Smooth muscle cell (in vitro differentiated cells): ENCODE measurements at regions not wholly inside any gene's neighbourhood (a gene's known extent, or its start where the extent isn't known, plus 50 kb on each side); places are given as distances from the start of the nearest gene placed in this dataset.
"Not testable (repeated sequence)": the region's sequence is repeated elsewhere in the genome, so short reads cannot be mapped to it uniquely, and the experiment has no call there.

Experiments used
- DNase-seq: peaks from one replicate; lab custom pipeline; 2025; ENCODE audit not compliant: unreplicated experiment; lab: John Stamatoyannopoulos, UW
- H2AFZ ChIP-seq: fragments of 200-600 bp; sonication (generic); 2 replicates; pipeline ENCODE4 v1.6.0; 2016; ENCODE audit warnings: antibody characterized with exemption, low read depth, mild to moderate bottlenecking
- H3F3A ChIP-seq: fragments of 200-600 bp; sonication (generic); 2 replicates; pipeline ENCODE4 v1.6.0; 2017; ENCODE audit warnings: antibody characterized with exemption, low read depth
- H3K27ac ChIP-seq: fragments of 200-600 bp; sonication (generic); 2 replicates; pipeline ENCODE4 v1.5.1; 2016; ENCODE audit warnings: low read depth, mild to moderate bottlenecking
- H3K27me3 ChIP-seq: fragments of 200-600 bp; sonication (generic); 2 replicates; pipeline ENCODE4 v1.6.1; 2016; ENCODE audit warnings: low read depth, mild to moderate bottlenecking
- H3K36me3 ChIP-seq: fragments of 200-600 bp; sonication (generic); 2 replicates; pipeline ENCODE4 v1.5.1; 2016; ENCODE audit warnings: low read depth
- H3K4me1 ChIP-seq: fragments of 200-600 bp; sonication (generic); 2 replicates; pipeline ENCODE4 v1.5.1; 2016; ENCODE audit warnings: low read depth
- H3K4me2 ChIP-seq: fragments of 200-600 bp; sonication (generic); 2 replicates; pipeline ENCODE4 v1.6.0; 2016; ENCODE audit warnings: mild to moderate bottlenecking
- H3K4me3 ChIP-seq: fragments of 200-600 bp; sonication (generic); 2 replicates; pipeline ENCODE4 v1.5.1; 2016; ENCODE audit warnings: mild to moderate bottlenecking
- H3K79me2 ChIP-seq: fragments of 200-600 bp; sonication (generic); 2 replicates; pipeline ENCODE4 v1.6.0; 2016; ENCODE audit warnings: low read depth, mild to moderate bottlenecking
- H3K9ac ChIP-seq: fragments of 200-600 bp; sonication (generic); 2 replicates; pipeline ENCODE4 v1.6.0; 2016; ENCODE audit warnings: low read depth
- H3K9me3 ChIP-seq: fragments of 200-600 bp; sonication (generic); replicated peaks from 2 replicates; pipeline ENCODE4 v1.5.1; 2016; ENCODE audit warnings: low read depth
- H4K20me1 ChIP-seq: fragments of 200-600 bp; sonication (generic); 2 replicates; pipeline ENCODE4 v1.6.0; 2016; ENCODE audit warnings: low read depth
- WGBS: methylation state at CpG from one replicate; pipeline ENCODE4 v1.1.7; 2016; ENCODE audit warnings: low lambda C conversion rate; 5-methylcytosine and 5-hydroxymethylcytosine counted together
- TF ChIP-seq, protein P1 (sequence below): fragments of 200-600 bp; sonication (generic); IDR thresholded peaks from 2 replicates; pipeline ENCODE4 v1.5.1; 2017; ENCODE audit warnings: borderline replicate concordance, mild to moderate bottlenecking, antibody characterized with exemption; ENCODE audit not compliant: insufficient read depth, poor library complexity, severe bottlenecking

GRCh38 chr2:182650704-182651103 is 65.4 kb upstream of the DNAJC10 start:
- H3K4me3 ChIP-seq = no peak overlapping the region
- no peak overlapping the region for H3K27ac ChIP-seq
- H4K20me1 ChIP-seq = no peaks in the 10 kb centered on the region
- no peaks in the 10 kb centered on the region for H3K79me2 ChIP-seq
- TF ChIP-seq, protein P1, sequence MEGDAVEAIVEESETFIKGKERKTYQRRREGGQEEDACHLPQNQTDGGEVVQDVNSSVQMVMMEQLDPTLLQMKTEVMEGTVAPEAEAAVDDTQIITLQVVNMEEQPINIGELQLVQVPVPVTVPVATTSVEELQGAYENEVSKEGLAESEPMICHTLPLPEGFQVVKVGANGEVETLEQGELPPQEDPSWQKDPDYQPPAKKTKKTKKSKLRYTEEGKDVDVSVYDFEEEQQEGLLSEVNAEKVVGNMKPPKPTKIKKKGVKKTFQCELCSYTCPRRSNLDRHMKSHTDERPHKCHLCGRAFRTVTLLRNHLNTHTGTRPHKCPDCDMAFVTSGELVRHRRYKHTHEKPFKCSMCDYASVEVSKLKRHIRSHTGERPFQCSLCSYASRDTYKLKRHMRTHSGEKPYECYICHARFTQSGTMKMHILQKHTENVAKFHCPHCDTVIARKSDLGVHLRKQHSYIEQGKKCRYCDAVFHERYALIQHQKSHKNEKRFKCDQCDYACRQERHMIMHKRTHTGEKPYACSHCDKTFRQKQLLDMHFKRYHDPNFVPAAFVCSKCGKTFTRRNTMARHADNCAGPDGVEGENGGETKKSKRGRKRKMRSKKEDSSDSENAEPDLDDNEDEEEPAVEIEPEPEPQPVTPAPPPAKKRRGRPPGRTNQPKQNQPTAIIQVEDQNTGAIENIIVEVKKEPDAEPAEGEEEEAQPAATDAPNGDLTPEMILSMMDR = peak; percentile 59
- H2AFZ ChIP-seq = no peak overlapping the region
- H3K27me3 ChIP-seq = no peaks in the 10 kb centered on the region
- no peaks in the 10 kb centered on the region for H3K36me3 ChIP-seq
- no peak for DNase-seq
- no peaks in the 10 kb centered on the region for H3K9me3 ChIP-seq
- no peak overlapping the region for H3K9ac ChIP-seq
- no peaks in the 10 kb centered on the region for H3K4me1 ChIP-seq
- no peaks in the 10 kb centered on the region for H3F3A ChIP-seq
- 83% methylated on average over 4 of the region's 4 CpGs for WGBS
- H3K4me2 ChIP-seq = no peak overlapping the region

DNA sequence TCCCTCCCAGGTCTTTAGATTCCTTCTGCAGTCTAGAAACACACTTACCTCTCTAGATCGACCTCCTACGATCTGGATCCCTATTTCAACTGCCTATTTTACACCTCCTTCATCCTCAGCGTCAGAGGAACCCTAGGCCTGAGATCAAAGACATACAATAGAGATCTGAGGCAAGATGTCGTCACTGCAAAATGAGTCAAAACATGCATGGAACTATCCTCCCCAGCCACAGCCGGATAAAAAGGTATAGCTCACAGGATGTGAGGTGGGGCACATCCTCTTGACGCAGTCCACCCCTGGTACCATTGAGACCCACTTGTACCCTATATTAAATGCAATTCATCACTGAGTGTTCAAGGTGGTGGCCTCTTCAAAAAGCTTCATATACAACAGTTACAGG is 63.7 kb upstream of the DNAJC10 start:
- Histone ChIP-seq H3K27me3 (no peaks in the 10 kb centered on the region), H3K4me3 (no peak overlapping the region), H3K4me2 (no peak overlapping the region), H3K79me2 (no peaks in the 10 kb centered on the region), H2AFZ (no peak overlapping the region), H3F3A (no peaks in the 10 kb centered on the region), H3K36me3 (no peaks in the 10 kb centered on the region), H3K9ac (no peak overlapping the region), H3K4me1 (no peaks in the 10 kb centered on the region), H3K9me3 (no peaks in the 10 kb centered on the region), H3K27ac (no peak overlapping the region), H4K20me1 (no peaks in the 10 kb centered on the region)
- DNase-seq = no peak
- TF ChIP-seq, protein P1 = no peak
- 82% methylated on average over 6 of the region's 6 CpGs for WGBS

GRCh38 chr2:182655750-182656149 is 60.3 kb upstream of the DNAJC10 start:
- TF ChIP-seq, protein P1 = no peak
- DNase-seq = no peak
- no peak overlapping the region for H2AFZ ChIP-seq
- no peaks in the 10 kb centered on the region for H3F3A ChIP-seq
- H3K4me2 ChIP-seq = no peak overlapping the region
- H3K27ac ChIP-seq = no peak overlapping the region
- H3K27me3 ChIP-seq = peaks cover 4% of the 10 kb centered on the region
- no peaks in the 10 kb centered on the region for H3K36me3 ChIP-seq
- H3K79me2 ChIP-seq = no peaks in the 10 kb centered on the region
- no peaks in the 10 kb centered on the region for H3K4me1 ChIP-seq
- no peaks in the 10 kb centered on the region for H3K9me3 ChIP-seq
- 75% methylated on average over 1 of the region's 1 CpG for WGBS
- no peaks in the 10 kb centered on the region for H4K20me1 ChIP-seq
- H3K9ac ChIP-seq = no peak overlapping the region
- H3K4me3 ChIP-seq = no peak overlapping the region

DNA sequence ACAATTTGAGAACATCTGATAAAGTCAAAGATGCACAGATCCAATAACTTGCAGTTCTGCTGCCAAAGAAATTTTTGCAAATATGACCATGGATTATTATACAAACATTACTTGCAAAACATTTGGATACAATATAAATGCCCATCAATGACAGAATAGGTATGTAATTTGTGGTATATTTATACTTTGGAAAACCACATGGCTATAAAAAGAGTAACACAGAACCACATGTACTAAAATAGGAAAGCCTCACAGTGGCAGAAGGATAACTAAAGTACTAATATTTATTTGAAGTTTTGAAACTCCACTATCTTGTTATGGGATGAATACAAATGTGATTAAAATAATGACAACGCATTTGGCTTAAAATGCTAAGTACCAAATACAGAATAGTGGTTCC is 51.8 kb upstream of the DNAJC10 start:
- WGBS = 75% methylated on average over 1 of the region's 1 CpG
- H3K4me2 ChIP-seq = no peak overlapping the region
- DNase-seq = no peak
- no peak overlapping the region for H3K9ac ChIP-seq
- H4K20me1 ChIP-seq = no peaks in the 10 kb centered on the region
- no peak overlapping the region for H2AFZ ChIP-seq
- TF ChIP-seq, protein P1 = no peak
- H3K4me3 ChIP-seq = no peak overlapping the region
- H3K27ac ChIP-seq = no peak overlapping the region
- H3K79me2 ChIP-seq = no peaks in the 10 kb centered on the region
- H3K27me3 ChIP-seq = no peaks in the 10 kb centered on the region
- H3F3A ChIP-seq = no peaks in the 10 kb centered on the region
- no peaks in the 10 kb centered on the region for H3K36me3 ChIP-seq
- H3K4me1 ChIP-seq = no peaks in the 10 kb centered on the region
- H3K9me3 ChIP-seq = no peaks in the 10 kb centered on the region

GRCh38 chr2:182665500-182665899 is 50.6 kb upstream of the DNAJC10 start:
- H3K4me1 ChIP-seq, H3K79me2 ChIP-seq, H3K27me3 ChIP-seq, H3K9me3 ChIP-seq, H4K20me1 ChIP-seq, H3K27ac ChIP-seq, DNase-seq, H3K4me2 ChIP-seq, H2AFZ ChIP-seq, H3K4me3 ChIP-seq, H3K36me3 ChIP-seq, H3K9ac ChIP-seq, H3F3A ChIP-seq: not testable (repeated sequence)
- 85% methylated on average over 3 of the region's 3 CpGs for WGBS
